ENCODE measurements at regions not wholly inside any gene's neighbourhood (a gene's known extent, or its start where the extent isn't known, plus 50 kb on each side); places are given as distances from the start of the nearest gene placed in this dataset.

- DNase-seq (ENCODE audit: low spot score), result no peak
These were observed 51.8 kb upstream of the ADGRA1 start for GRCh38 chr10:133035952-133036351.

DNA sequence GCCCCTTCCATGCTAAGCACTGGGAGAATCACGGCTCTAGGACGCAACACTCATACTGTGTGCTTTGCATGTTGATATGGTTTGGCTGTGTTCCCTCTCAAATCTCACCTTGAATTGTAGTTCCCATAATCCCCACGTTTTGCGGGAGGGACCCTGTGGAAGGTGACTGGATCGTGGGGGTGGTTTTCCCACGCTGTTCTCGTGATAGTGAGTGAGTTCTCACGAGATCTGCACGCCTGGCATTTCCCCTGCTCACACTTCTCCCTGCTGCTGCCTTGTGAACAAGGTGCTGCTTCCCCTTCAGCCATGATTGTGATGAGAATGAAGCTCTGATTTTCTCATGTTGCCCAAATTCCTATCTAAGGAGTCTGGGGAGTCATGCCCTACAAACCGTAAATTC, 53.0 kb upstream of the ADGRA1 start:
- no peak for DNase-seq (ENCODE audit: low spot score)

- DNase-seq (ENCODE audit: low spot score), result no peak
These were observed 53.6 kb upstream of the ADGRA1 start for GRCh38 chr10:133034092-133034491.

DNA sequence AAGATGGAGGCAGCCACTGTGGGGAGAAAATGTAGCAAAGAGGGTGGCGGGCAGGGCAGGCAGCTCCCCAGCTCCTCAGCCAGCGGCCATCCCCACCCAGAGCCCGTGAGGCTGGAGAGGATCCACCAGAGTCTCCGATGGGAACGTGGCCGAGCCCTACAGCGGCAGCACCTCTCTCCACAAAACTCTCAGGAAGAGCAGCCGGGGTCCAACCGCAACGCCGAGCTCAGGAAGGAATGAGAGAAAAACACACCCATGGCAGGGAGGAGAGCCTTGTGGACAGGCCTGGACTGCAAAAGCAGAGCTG, 54.0 kb upstream of the ADGRA1 start:
- DNase-seq (ENCODE audit: low spot score), result no peak

DNA sequence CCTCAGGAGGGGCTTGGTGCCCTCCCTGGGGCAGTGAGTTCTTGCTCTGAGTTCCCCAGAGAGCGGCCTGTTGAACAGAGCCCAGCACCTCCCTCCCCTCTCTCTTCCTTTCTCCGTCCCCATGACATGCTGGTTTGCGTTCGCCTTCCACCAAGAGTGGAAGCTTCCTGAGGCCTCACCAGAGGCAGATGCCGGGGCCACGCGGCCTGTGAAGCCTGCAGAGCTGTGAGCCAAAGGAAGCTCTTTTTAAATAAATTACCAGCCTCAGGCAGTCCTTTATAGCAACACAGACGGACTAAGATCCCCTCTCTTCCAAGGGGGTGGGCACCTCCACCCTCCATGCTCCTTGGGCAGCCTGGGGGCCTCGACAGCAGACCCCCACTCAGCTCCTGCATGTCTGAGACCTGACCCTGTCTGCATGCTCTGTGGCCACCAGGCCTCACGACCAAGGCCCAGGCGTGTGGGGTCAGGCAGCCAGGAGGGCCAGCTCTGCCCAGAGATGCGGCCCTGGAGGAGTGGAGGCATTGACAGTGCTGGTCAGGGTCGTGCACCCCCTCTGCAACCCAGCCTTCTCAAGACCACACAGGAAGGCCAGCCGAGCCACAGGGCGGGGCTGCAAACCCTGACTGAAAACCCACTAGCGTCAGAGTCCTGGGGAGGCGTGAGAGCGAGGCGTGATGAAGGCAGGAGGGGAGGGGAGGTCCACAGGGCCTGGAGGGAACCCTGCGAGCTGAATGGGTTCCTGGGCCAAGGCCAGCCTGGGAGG, 54.6 kb upstream of the ADGRA1 start:
- no peak for DNase-seq (ENCODE audit: low spot score)

GRCh38 chr10:133032231-133032630, 55.5 kb upstream of the ADGRA1 start:
- no peak for DNase-seq (ENCODE audit: low spot score)

DNA sequence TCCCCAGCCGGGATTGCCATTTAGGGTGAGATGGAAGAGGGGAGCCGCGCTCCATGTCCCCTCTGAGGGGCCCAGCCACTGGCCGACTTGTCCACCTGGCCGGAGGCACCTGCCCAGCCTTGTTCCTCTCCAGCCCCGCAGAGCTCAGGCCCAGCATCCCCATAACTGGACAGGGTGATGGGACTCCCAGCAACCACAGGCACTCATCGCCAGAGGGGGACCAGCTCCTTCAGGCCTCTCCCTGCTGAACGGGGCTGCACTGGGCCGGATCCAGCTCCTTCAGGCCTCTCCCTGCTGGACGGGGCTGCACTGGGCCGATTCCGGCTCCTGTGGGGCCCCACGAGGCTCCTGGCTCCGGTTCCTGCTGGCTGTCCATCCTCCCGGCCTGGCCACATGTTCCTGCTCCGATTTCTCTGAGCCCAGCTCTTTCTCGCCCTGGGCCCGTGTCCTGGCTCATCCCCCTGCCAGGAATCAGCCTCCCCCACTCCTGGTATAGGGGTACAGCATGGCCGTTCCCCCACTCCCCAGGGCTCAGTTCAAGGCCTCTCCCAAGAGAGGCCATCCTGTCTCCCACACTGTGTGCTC, 56.1 kb upstream of the ADGRA1 start:
- no peak for DNase-seq (ENCODE audit: low spot score)

DNA sequence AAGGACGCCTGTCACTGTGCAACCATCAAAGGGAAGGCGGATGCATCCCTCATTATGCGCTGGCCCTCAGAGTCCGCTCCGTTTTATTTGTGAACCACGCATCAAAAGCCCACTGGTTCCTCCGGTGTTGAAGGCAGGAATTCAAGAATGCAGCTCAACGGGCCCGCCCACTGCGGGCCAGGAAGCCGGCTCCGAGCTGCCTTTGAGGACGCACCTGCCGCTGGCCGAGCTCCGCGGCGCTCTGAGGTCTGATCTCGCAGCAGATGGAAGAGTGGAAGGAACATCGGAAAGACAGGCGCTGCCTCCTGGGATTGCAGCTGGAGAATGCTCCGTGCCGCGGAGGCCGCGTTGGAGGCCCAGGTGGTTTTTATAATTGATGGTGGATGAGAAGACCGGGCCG, 56.9 kb upstream of the ADGRA1 start:
- DNase-seq (ENCODE audit: low spot score), result no peak

- no peak for DNase-seq (ENCODE audit: low spot score)
These were observed 57.6 kb upstream of the ADGRA1 start for GRCh38 chr10:133030126-133030525.

- DNase-seq (ENCODE audit: low spot score), result no peak
These were observed 58.8 kb upstream of the ADGRA1 start for GRCh38 chr10:133028956-133029355.

DNA sequence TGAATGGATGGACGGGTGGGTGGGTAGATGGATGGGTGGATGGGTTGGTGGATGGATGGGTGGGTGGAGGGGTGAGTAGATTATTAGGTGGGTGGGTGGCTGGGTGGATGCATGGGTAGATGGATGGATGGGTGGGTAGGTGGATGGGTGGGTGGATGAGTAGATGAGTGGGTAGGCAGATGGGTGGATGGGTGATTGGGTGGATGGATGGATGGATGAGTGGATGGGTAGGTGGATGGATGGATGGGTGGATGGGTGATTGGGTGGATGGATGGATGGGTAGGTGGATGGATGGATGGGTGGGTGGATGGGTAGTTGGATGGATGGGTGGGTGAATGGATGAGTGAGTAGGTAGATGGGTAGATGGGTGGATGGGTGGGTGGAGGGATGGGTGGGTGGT, 59.6 kb upstream of the ADGRA1 start:
- DNase-seq (ENCODE audit: low spot score), result no peak

- no peak for DNase-seq (ENCODE audit: low spot score)
These were observed 60.2 kb upstream of the ADGRA1 start for GRCh38 chr10:133027482-133027881.

DNA sequence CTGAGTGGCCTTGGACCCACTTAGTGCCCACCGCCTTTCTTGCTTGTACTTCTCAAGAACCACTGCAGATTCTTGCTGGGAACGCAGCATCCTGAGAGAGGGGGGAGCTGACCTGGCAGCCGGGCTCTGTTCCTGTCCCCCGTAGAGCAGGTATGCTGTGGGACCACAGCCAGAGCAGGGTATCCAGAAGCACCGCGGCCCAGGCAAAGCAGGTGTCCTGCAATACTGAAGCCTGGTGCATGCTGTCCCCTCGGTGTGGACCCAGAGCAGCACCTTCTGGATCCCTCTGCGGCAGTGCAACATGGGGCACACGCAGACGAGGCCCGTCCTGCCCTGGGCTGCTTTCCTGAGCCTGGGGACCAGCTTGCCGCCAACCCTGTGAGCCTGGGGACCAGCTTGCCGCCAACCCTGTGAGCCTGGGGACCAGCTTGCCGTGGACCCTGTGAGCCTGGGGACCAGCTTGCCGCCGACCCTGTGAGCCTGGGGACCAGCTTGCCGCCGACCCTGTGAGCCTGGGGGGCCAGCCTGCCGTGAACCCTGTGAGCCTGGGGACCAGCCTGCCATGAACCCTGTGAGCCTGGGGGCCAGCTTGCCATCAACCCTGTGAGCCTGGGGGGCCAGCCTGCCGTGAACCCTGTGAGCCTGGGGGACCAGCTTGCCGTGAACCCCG, 60.9 kb upstream of the ADGRA1 start:
- DNase-seq (ENCODE audit: low spot score), result no peak

DNA sequence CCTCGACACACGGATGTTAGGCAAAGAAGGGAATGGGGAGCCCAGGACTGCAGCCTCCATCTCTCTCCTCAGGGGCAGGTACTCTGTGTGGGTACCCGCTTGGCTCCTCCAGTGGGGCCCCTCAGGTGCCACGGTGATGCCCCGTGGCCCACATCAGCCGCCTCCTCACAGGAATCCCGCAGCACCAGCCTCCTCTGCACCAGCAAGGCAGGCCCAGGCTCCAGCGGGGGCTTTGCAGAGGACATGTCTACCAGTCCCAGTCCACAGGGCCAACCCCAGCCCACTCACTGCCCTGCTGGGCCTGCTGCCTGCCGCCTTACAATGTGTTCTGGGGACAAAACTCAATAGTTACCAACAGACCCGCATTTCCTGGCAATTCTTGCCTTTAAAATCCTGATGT, 61.6 kb upstream of the ADGRA1 start:
- no peak for DNase-seq (ENCODE audit: low spot score)

DNA sequence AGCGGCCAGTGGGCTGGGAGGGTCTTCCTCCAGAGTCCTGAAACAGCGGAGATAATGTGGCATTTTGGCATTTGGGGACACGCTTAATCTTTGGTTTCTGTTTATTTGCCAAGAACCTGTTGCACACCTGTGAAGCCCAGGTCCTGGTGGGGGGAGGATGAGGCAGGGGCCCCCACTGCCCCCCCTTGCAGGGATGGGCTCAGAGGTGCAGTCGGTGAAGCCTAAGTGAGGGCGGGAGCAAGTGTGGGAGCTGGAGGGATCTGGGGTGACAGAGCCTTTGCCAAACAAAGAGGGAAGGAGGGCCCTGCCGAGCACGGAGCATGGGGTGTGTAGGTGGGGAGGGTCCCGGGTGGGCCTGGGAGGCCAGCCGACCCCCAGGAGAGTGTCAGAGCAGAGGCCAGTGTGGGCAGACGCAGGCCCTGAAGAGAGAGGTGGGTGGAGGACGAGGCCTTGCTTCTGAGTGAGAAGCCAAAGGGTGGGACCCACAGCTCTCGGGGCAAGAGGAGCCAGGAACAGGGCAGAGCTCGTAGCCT, 62.1 kb upstream of the ADGRA1 start:
- no peak for DNase-seq (ENCODE audit: low spot score)

DNA sequence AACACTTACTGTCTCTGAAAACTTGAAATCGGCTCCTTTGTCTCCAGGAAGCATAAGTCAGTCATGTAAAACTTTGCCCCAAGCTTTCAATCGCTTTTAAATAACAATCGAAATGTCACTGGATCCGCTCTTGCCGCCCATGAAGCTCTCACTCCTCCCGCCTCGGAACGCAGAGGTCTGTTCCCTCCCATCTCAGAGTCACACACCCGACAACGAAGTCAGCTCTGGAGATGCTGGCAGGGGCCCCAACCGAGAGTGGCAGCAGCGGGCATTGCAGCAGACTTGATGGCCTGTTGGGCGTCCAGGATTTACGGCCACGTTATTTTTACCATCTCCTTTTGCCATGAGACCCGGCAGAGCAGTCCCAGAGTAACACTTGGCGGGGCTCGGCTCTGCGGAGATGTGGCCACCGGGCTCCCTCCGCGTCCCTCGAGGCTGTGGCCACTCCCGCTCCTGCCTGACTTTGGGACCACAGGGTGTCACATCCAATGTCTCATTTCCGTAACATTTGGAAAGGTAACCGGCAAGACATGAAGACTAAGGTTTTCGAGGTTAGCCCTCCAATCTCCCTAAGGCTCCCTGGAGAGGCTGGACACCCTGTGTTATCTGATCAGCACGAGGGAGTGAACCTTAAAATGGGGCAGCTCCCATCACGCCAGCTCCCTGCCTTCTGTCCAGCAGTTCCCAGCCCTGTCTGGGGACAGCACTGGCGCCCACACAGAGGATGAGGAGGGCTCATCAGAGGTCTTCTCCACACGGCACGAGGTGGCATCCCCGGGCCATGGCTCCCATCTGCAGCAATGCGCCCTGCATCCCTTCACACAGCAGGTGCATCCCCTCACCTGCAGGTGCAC, 62.8 kb upstream of the ADGRA1 start:
- no peak for DNase-seq (ENCODE audit: low spot score)

DNA sequence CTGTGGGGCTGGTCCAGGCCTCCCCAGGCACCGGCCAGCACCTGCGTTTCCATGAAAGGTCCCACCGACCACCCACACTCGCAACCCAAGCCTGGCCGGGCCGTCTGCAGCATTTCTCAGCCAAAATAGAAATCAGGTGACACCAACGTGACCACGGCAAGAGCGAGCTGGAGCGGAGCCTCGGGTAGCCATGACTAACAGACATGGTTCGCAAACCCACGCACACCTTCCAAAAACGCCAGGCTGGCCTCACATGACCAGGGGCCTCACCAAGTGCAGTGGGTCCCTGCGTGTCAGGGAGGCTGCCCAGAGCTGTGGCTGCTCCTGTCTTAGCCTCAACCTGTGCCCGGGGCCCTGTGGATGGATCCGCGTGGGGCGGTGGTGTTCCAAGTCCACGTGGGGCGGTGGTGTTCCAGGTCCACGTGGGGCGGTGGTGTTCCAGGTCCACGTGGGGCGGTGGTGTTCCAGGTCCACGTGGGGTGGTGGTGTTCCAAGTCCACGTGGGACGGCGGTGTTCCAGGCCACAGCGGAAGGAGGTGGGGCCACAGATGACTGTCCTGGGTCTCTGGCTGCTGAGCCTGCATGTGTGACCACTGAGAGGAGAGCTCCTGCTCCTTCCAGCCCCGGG, 64.4 kb upstream of the ADGRA1 start:
- DNase-seq (ENCODE audit: low spot score), result no peak

DNA sequence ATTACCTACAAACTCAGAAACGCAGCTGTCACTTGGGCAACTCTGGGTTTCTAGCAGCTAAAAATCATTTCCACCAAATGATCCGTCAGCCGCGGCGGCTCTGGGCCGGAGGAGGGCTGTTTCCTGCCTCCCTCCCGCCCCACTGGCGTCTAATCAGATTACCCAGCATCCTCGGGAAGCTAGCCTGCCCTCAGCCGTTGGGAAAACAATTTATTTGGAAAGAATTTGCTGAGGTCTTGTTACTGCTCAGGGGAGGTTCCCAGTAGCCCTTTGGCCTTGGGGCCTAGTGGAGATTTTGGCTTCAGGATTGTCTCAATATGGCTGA, 65.0 kb upstream of the ADGRA1 start:
- DNase-seq (ENCODE audit: low spot score), result no peak

DNA sequence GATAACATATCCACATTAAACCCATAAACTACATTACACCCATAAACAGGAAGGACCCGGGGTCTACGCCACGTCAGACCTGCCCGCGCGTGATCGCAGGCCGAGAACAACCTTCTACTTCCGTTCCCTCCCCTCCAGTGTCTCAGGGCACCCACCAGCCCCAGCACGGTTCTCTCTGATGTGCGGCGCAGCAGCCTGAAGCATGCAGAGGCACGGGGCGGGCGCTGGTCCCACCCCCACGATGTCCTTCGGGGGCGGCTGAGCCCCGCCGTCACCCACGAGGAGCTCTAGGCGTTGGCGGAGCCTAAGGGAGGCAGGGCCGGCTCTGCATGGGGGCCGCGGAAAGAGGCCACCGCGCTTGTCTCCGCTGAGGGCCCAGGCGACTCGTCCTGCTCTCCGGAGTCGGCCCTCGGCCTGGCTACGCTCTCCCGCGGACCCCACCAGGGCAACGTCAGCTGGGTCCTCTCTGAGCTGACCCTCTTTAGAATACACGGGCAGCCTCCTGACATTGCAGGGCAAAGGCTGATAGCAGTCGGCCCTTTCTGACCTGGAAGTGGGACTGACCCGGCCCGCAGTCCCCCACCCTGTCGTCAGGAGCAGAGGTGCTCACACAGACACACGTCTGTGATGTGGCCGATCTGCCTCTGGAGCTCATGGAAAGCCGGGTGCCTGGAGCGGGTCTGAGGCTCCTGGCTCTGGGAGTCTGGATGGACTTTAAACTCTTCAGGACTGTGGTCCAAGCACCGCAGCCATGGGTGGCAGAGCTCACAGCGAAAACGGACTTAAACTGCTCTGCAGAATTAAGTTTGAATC, 65.6 kb upstream of the ADGRA1 start:
- no peak for DNase-seq (ENCODE audit: low spot score)

DNA sequence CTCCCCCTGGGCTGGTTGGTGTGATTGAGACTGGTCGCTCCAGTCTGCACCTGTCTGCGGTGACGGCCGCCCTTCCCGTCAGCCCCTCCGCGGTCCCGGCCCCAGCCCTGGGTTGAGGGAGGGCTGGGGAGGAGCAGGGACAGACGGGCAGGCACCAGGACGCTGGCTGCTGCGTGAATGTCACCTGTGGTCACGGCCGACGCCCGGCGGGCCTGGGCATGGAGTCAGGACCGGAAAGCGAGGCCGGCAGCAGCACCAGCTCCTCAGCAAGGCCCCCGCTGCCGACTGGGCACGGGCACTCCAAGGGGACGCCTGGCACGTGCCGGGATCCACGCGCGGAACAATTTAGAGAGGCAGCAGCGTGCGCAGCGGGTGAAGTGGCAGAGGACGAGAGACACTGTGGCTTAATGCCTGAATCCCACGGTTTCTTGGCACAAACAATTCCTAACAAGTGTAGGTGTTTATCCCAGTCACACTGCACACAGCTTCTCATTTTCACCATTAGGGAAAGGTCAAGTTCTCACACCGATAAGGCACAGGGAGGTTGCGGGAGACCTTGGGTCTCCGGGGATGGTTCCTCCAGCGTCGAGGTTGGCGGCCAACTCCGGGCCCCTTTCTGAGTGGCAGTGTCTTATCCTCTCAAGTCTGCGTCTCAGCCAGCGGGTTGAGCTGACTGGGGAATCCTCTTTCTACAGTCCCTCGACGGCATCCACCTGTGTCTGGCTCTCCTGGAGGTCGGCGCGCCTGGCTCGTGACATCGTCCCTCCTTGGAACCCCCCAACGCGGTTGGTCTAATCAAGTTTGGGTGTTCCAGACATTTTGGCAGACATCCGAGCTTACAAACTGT, 66.4 kb upstream of the ADGRA1 start:
- no peak for DNase-seq (ENCODE audit: low spot score)
